ENCODE measurements at regions not wholly inside any gene's neighbourhood (a gene's known extent, or its start where the extent isn't known, plus 50 kb on each side); places are given as distances from the start of the nearest gene placed in this dataset.
"Not testable (repeated sequence)": the region's sequence is repeated elsewhere in the genome, so short reads cannot be mapped to it uniquely, and the experiment has no call there.

DNA sequence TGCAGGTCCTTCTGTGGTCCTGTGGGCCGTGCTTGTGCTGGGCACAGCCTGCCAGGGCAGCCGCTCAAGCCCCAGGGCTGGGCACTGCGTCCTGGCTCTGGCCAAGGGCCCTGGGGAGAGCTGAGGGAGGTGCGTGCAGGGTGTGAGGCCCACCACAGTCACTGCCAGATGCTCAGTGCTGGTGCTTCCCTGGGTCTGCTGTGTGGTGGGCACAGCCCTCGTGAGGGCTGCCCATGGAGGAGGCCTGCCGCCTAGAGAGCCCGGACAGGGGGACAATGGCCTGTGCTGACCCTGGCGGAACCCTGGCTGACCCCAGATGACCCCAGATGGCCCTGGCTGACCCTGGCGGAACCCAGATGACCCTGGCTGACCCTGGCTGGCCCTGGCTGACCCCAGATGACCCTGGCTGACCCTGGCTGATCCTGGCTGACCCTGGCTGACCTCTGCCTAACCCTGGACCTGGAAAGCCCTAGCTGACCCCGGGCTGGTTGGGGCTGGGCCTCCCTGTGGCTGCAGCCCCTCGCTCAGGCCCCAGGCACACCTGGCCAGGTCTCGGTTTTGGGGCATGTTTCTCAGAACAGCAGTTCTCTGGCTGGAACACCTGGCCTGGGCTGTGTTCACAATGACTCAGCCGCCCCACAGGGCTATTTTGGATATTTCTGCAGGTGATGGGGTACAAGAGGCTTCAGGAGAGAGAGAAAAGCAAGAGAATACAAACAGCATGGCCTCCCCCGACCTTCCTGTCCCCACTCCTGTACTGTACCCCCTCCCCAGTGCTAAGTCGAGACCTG is 55.4 kb downstream of the TMEM121 start:
- H3K27ac ChIP-seq: no peak overlapping the region
- TF ChIP-seq POLR2AphosphoS5 (IDR thresholded peaks at IDR 0.05): no peak
- TF ChIP-seq, protein P1, sequence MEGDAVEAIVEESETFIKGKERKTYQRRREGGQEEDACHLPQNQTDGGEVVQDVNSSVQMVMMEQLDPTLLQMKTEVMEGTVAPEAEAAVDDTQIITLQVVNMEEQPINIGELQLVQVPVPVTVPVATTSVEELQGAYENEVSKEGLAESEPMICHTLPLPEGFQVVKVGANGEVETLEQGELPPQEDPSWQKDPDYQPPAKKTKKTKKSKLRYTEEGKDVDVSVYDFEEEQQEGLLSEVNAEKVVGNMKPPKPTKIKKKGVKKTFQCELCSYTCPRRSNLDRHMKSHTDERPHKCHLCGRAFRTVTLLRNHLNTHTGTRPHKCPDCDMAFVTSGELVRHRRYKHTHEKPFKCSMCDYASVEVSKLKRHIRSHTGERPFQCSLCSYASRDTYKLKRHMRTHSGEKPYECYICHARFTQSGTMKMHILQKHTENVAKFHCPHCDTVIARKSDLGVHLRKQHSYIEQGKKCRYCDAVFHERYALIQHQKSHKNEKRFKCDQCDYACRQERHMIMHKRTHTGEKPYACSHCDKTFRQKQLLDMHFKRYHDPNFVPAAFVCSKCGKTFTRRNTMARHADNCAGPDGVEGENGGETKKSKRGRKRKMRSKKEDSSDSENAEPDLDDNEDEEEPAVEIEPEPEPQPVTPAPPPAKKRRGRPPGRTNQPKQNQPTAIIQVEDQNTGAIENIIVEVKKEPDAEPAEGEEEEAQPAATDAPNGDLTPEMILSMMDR (IDR thresholded peaks at IDR 0.05): no peak
- no peak for TF ChIP-seq EP300 (IDR thresholded peaks at IDR 0.05)
- no peak for TF ChIP-seq POLR2A (IDR thresholded peaks at IDR 0.05)
- no peaks in the 10 kb centered on the region for H3K36me3 ChIP-seq
- no peaks in the 10 kb centered on the region for H3K9me3 ChIP-seq
- peak in 1 of 2 donors; percentile 53 for DNase-seq (ENCODE audit: low spot score in 2 of 2)
- no peaks in the 10 kb centered on the region for H3K4me1 ChIP-seq
- no peak overlapping the region for H3K4me3 ChIP-seq
- H3K27me3 ChIP-seq: no peaks in the 10 kb centered on the region
- WGBS: 66% methylated on average over 10 of the region's 15 CpGs

DNA sequence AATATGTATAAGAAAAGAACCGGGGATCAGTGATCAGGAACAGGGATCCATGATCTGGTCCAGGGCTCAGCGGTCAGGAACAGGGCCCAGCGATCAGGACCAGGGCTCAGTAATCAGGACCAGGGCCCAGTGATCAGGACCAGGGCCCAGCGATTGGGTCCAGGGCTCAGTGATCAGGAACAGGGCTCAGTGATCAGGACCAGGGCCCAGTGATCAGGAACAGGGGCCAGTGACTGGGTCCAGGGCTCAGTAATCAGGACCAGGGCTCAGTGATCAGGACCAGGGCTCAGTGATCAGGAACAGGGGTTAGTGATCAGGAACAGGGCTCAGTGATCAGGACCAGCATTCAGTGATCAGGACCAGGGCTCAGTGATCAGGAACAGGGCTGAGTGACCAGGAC is 56.3 kb downstream of the TMEM121 start:
- Histone ChIP-seq H3K27me3 (no peaks in the 10 kb centered on the region), H3K4me3 (no peak overlapping the region), H3K4me1 (no peaks in the 10 kb centered on the region), H3K27ac (no peak overlapping the region), H3K36me3 (no peaks in the 10 kb centered on the region), H3K9me3 (no peaks in the 10 kb centered on the region)
- DNase-seq (ENCODE audit: low spot score in 2 of 2): peak in 1 of 2 donors; percentile 56
- no peak for TF ChIP-seq EP300 (IDR thresholded peaks at IDR 0.05)
- TF ChIP-seq, protein P1 (IDR thresholded peaks at IDR 0.05): no peak
- TF ChIP-seq POLR2AphosphoS5 (IDR thresholded peaks at IDR 0.05): no peak
- no peak for TF ChIP-seq POLR2A (IDR thresholded peaks at IDR 0.05)
- WGBS: 75% methylated on average over 4 of the region's 4 CpGs

DNA sequence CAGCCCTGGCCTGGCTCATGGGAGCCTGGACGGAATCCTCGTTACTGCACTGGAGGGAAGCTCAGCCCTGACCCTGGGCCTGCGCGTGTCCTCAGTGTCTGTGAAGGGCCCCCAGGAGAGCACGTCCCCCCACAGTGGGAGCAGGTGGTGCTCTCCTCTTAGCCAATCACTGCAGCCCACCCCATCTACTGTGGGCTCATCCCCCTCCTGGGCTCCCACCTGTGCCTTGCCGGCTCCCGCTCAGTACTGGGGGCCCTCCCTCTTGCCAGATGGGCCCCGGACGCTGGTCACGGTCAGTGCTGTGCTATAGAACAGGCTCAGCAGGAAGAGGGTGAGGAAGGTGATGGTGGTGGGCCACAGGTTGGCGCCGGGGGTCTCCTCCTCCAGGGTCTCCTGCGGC is 57.5 kb downstream of the TMEM121 start:
- not testable (repeated sequence) for DNase-seq (ENCODE audit: low spot score in 2 of 2)
- WGBS: 95% methylated on average over 4 of the region's 13 CpGs

DNA sequence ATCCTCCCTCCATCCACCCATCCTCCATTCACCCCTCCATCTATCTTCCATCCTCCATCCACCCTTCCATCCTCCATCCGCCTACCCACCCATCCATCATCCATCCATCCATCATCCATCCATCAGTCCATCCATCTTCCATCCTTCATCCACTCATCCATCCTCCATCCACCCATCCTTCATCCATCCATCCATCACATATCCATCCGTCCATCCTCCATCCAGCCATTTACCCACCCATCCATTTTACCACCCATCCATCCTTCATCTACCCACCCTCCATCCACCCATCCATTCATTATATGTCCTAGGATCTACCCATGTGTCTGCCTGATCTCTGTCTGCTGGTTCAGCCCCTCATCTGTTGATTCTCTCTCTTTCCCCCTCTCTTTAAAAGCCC is 58.9 kb downstream of the TMEM121 start:
- not testable (repeated sequence) for H3K27me3 ChIP-seq; H3K36me3 ChIP-seq; H3K9me3 ChIP-seq; DNase-seq (ENCODE audit: low spot score in 2 of 2); H3K4me3 ChIP-seq; H3K27ac ChIP-seq; H3K4me1 ChIP-seq
- WGBS: 96% methylated on average over 2 of the region's 2 CpGs

More for the DNA sequence above, 57.5 kb downstream of the TMEM121 start:
- not testable (repeated sequence) for H3K4me3 ChIP-seq, H3K36me3 ChIP-seq, H3K4me1 ChIP-seq, H3K27me3 ChIP-seq, H3K9me3 ChIP-seq, H3K27ac ChIP-seq

DNA sequence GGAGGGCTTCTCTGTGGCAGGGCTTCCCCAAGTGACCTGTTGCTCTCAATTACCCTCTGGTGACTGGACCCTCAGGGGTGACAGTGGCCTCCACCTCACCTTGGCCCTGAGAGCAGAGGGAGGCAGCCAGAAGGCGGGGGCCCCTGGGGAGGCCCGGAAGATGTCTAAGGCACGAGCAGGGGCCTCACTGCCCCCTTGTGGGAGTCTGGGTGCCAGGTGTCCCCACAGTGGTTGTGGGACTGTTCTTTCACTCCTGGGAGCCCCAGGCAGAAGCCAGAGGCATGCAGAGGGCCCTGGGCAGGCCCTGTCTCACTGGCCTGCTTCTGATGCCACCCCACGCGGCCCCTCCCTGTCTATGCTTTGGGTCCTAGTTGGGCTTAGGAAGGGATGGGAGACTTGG is 59.3 kb downstream of the TMEM121 start:
- not testable (repeated sequence) for H3K4me3 ChIP-seq; H3K4me1 ChIP-seq; DNase-seq (ENCODE audit: low spot score in 2 of 2); H3K36me3 ChIP-seq; H3K27ac ChIP-seq; H3K9me3 ChIP-seq; H3K27me3 ChIP-seq
- 60% methylated on average over 1 of the region's 5 CpGs for WGBS

DNA sequence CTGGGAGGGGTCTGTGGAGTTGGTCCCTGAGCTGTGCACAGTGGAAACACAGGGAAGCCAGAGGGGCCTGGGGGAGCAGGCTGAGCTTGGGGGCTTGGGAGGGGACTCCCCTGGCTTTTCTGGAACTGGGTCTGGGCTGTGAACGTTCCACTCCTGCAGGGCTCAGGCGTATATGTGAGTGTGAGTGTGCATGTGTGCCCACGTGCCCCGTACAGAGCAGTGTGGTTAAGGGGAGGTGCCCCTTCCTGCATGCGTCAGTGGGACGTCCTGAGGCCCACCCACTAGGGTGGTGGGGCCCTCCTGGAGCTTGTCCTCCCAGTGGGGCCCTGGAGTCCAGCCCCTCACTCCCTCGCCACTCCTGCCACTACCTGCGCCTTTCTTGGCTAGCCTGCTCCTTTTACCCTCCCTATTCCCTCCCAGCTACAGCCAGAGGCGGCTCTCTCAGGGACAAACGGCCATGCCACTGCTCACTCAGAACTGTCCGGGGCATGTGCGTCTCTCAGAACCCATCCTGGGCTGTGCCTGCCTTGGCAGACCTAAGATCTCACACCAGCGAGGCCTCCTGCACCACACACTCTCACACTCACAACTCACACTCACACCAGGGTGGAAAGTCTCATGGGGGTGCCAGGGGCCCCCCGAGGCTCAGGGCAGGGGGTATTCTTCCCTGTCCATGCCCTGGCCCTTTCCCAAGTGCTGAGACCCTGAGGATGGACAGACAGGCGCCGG is 59.9 kb downstream of the TMEM121 start:
- H3K4me3 ChIP-seq; H3K9me3 ChIP-seq; H3K36me3 ChIP-seq; H3K4me1 ChIP-seq; H3K27ac ChIP-seq; H3K27me3 ChIP-seq; DNase-seq (ENCODE audit: low spot score in 2 of 2): not testable (repeated sequence)
- no CpG with 5 or more reads among the region's 16 CpGs for WGBS

DNA sequence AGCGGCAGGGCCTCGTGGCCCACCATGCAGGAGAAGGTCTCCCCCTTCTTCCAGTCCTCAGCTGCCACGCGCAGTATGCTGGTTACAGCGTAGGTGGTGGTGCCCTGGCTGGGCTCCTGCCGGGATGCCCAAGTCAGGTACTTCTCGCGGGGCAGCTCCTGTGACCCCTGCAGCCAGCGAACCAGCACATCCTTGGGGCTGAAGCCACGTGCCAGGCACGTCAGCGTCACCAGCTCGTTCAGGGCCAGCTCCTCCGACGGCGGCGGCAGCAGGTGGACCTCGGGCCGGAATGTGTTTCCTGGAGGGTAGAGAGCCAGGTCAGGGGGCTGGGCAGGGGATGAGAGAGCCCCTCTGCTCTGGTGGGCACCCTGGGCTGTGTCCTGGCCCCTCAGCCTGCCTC is 60.7 kb downstream of the TMEM121 start:
- H3K27ac ChIP-seq; H3K9me3 ChIP-seq; H3K27me3 ChIP-seq; DNase-seq (ENCODE audit: low spot score in 2 of 2); H3K4me3 ChIP-seq; H3K36me3 ChIP-seq; H3K4me1 ChIP-seq: not testable (repeated sequence)
- no CpG with 5 or more reads among the region's 19 CpGs for WGBS

DNA sequence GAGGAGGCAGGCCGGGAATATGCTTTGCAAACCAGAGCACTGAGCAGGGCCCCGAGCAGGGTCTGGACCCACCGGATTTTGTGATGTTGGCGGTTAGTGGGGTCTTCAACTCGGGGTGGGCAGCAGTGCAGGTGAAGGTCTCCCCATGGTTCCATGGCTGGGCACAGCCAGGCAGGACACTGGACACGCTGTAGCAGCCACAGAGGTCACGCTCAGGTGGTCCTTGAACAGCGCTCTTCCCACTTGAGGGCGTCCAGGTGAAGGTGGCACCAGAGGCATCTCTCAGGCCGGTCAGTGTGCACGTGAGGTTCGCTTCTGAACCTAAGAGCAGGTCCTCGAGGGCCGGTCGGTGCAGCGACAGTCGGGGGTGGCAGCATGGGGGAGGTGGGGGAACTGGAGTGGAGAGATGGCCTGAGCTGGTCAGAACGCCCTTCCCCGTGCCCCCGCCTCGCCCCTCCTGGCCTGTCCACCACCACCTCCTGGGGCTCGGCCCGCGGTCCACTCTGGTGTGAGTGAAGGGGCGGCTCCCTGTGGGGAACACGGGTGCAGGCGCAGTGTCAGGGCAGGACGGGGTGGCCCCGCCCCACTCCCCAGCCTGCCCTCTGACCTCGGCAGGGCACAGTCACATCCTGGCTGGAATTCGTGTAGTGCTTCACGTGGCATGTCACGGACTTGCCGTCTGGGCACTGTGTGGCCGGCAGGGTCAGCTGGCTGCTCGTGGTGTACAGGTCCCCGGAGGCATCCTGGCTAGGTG is 61.3 kb downstream of the TMEM121 start:
- H3K4me3 ChIP-seq; H3K9me3 ChIP-seq; H3K27ac ChIP-seq; DNase-seq (ENCODE audit: low spot score in 2 of 2); H3K27me3 ChIP-seq; H3K36me3 ChIP-seq; H3K4me1 ChIP-seq: not testable (repeated sequence)
- WGBS: 95% methylated on average over 4 of the region's 37 CpGs
